ENCODE measurements at regions not wholly inside any gene's neighbourhood (a gene's known extent, or its start where the extent isn't known, plus 50 kb on each side); places are given as distances from the start of the nearest gene placed in this dataset.

DNA sequence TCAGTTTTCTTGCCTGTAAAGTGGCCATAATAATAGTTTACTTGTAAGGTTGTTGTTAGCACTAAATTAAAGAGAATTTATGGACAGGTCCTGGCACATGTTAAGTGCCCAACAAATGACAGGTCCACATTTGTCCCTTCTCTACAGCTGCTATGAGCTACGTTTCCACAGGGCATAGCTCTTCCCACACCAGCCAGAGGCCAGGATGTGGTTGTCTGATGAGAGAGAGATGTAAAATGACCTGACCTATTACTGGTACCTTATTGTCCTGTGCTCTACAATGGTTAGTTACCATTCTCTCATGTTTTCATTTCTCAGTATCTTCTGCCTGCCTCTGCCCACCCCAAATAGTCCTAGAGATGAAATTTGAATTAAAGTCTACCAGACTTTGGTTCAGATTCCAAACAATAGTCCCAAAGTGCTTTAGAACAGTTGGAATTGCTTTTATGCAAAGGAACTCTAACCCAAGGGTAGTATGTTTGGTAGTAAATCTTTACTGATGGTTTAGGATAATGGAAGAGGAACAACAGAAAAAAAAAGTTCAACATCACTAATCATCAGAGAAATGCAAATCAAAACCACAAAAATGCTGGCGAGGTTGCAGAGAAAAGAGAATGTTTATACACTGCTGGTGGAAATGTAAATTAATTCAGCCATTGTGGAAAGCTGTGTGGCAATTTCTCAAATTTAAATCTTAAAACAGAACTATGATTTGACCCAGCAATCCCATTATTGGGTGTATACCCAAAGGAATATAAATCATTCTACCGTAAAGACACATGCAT, 57.1 kb upstream of the ANKFN1 start:
- peak; percentile 12 for DNase-seq (ENCODE audit: low read depth)

DNA sequence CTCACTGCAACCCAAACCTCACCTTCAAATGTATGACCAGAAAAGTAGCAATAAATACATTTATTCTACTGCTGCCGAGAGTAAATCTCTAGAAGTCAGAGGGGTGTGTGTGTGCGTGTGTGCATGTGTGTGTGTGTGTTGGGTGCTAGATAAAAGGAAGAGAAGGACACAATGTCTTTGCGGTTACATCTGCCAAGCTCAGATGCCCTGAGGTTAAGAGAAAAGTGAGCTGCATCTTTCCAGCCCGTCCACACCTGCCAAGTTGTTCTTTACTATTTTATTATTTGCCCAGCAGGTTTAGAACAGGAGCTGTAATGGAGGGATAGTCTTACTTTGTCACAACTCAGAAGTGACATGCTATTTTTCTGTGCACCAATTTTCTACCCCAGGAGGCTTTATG, 54.5 kb upstream of the ANKFN1 start:
- no peak for DNase-seq (ENCODE audit: low read depth)

DNA sequence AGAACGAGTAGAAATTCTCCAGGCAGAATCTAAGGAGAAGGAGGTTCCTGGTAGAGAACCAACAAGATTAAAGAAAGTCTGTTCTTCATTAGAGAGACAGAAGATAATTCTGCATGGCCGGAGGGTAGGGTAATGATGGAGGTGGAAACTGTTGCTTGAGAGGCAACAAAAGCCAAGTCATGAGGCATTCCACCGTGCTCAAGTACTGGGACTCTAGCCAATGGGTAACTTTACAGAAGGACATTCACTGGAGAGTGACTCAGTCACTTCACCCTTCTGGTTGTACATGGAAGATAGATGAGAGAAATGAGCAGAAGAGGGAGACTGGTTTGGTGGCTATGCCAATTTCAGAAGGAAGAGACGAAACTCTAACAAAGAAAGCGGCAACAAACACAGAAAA, 53.6 kb upstream of the ANKFN1 start:
- DNase-seq (ENCODE audit: low read depth) = no peak
